Gastrocnemius medialis (tissue), 4 donors: ENCODE measurements at regions not wholly inside any gene's neighbourhood (a gene's known extent, or its start where the extent isn't known, plus 50 kb on each side); places are given as distances from the start of the nearest gene placed in this dataset.

Experiments used
- CTCF ChIP-seq, 5 experiments: fragments of 450-650 bp in 3 of 5; fragments of 200-600 bp in 2 of 5; sonication (generic) in 2 of 5; IDR thresholded peaks in 4 of 5; conservative IDR thresholded peaks in 1 of 5; 1 replicate in 4 of 5; 2 replicates in 1 of 5; pipeline ENCODE4 v1.5.1; 2016 to 2019; ENCODE audit warnings: antibody characterized with exemption in 5 of 5, mild to moderate bottlenecking in 3 of 5, moderate library complexity in 3 of 5
- POLR2A ChIP-seq, 2 donors: fragments of 450-650 bp; IDR thresholded peaks; one replicate each; pipeline ENCODE4 v1.6.1; 2017; ENCODE audit warnings: antibody characterized with exemption in 2 of 2, mild to moderate bottlenecking in 2 of 2, moderate library complexity in 2 of 2

GRCh38 chr14:84252706-84253105 lies 1277.2 kb upstream of the FLRT2 start:
- no peak for TF ChIP-seq CTCF (IDR thresholded peaks at IDR 0.05 in 4 of 5, conservative IDR thresholded peaks at IDR 0.05 in 1 of 5)
- TF ChIP-seq POLR2A (IDR thresholded peaks at IDR 0.05): no peak
